Suprapubic skin (tissue), 4 donors: ENCODE measurements at regions not wholly inside any gene's neighbourhood (a gene's known extent, or its start where the extent isn't known, plus 50 kb on each side); places are given as distances from the start of the nearest gene placed in this dataset.

Experiments used
- DNase-seq, 2 donors: peaks; one replicate each; pipeline ENCODE4 v3.0.0-alpha.2; 2019; ENCODE audit warnings: low spot score in 2 of 2
- H3K27ac ChIP-seq: fragments of 200-600 bp; sonication (generic); one replicate; pipeline ENCODE4 v1.5.1; 2019
- H3K27me3 ChIP-seq: fragments of 200-600 bp; sonication (generic); one replicate; pipeline ENCODE4 v1.5.1; 2019
- H3K36me3 ChIP-seq: fragments of 200-600 bp; sonication (generic); one replicate; pipeline ENCODE4 v1.5.1; 2019
- H3K4me1 ChIP-seq: fragments of 200-600 bp; sonication (generic); one replicate; pipeline ENCODE4 v1.5.1; 2019
- H3K4me3 ChIP-seq: fragments of 200-600 bp; sonication (generic); one replicate; pipeline ENCODE4 v1.5.1; 2019; ENCODE audit warnings: mild to moderate bottlenecking
- H3K9me3 ChIP-seq: fragments of 200-600 bp; sonication (generic); one replicate; pipeline ENCODE4 v1.5.1; 2019
- EP300 ChIP-seq: sonication (generic); formaldehyde crosslinking; IDR thresholded peaks from one replicate; pipeline ENCODE4 v1.6.1; 2017; ENCODE audit warnings: antibody characterized with exemption
- POLR2A ChIP-seq, 2 donors: fragments of 450-650 bp; IDR thresholded peaks; one replicate each; pipeline ENCODE4 v1.6.1; 2017; ENCODE audit warnings: antibody characterized with exemption in 2 of 2, mild to moderate bottlenecking in 2 of 2, moderate library complexity in 2 of 2
- POLR2AphosphoS5 ChIP-seq, 3 donors: sonication (generic); formaldehyde crosslinking; IDR thresholded peaks; one replicate each; pipeline ENCODE4 v1.6.1; 2017; ENCODE audit warnings: antibody characterized with exemption in 3 of 3
- WGBS: methylation state at CpG from one replicate; pipeline ENCODE4 v1.1.5; 2018; 5-methylcytosine and 5-hydroxymethylcytosine counted together
- TF ChIP-seq, protein P1 (sequence below), 2 donors: fragments of 200-600 bp in 1 of 2; fragments of 450-650 bp in 1 of 2; sonication (generic) in 1 of 2; IDR thresholded peaks; one replicate each; pipeline ENCODE4 v1.5.1; 2016 to 2019; ENCODE audit warnings: antibody characterized with exemption in 2 of 2, mild to moderate bottlenecking in 1 of 2, moderate library complexity in 1 of 2

DNA sequence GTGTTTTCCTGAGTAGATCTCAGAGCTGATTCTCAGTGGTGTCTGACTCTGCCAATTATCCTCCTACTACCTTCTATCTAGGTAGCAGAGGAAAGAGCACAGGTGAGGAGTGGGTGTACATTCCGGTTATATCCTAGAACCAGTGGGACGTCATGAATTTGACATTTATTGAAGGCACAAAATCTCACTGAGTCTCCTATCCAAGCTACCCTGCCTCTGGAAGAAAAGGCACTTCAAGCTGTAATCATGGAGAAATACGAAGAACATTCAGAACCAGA, 952.2 kb downstream of the TUSC7 start:
- Histone ChIP-seq H3K27ac (no peak overlapping the region), H3K4me1 (no peaks in the 10 kb centered on the region), H3K36me3 (no peaks in the 10 kb centered on the region), H3K4me3 (no peak overlapping the region), H3K9me3 (no peaks in the 10 kb centered on the region), H3K27me3 (no peaks in the 10 kb centered on the region)
- no peak for DNase-seq
- TF ChIP-seq, protein P1, sequence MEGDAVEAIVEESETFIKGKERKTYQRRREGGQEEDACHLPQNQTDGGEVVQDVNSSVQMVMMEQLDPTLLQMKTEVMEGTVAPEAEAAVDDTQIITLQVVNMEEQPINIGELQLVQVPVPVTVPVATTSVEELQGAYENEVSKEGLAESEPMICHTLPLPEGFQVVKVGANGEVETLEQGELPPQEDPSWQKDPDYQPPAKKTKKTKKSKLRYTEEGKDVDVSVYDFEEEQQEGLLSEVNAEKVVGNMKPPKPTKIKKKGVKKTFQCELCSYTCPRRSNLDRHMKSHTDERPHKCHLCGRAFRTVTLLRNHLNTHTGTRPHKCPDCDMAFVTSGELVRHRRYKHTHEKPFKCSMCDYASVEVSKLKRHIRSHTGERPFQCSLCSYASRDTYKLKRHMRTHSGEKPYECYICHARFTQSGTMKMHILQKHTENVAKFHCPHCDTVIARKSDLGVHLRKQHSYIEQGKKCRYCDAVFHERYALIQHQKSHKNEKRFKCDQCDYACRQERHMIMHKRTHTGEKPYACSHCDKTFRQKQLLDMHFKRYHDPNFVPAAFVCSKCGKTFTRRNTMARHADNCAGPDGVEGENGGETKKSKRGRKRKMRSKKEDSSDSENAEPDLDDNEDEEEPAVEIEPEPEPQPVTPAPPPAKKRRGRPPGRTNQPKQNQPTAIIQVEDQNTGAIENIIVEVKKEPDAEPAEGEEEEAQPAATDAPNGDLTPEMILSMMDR (IDR thresholded peaks at IDR 0.05), result no peak
- 90% methylated on average over 3 of the region's 3 CpGs for WGBS

DNA sequence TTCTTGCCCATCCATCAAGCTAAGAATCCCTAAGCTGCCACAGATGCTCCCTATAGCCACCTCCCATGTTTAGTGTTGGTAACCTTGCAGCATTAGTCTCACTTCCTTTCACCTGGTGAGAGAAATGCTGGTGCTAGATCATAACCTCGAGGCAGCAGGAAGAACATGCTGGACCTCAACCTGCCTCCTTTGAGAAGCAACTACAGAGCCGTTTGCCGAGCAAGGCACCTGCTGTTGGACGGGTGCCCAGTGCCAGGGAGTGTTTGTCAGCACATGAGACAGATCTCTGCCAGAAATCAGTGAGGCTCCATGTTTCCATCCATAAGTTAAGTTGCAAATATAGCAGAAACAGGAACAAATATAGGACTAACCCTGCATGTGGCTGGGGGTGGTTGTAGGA, 955.7 kb downstream of the TUSC7 start:
- Histone ChIP-seq H3K27me3 (no peaks in the 10 kb centered on the region), H3K4me3 (no peak overlapping the region), H3K9me3 (no peaks in the 10 kb centered on the region), H3K4me1 (no peaks in the 10 kb centered on the region), H3K36me3 (no peaks in the 10 kb centered on the region), H3K27ac (no peak overlapping the region)
- TF ChIP-seq, protein P1 (IDR thresholded peaks at IDR 0.05), result no peak
- TF ChIP-seq POLR2A (IDR thresholded peaks at IDR 0.05) (no peak), EP300 (no peak), POLR2AphosphoS5 (IDR thresholded peaks at IDR 0.05) (no peak)
- DNase-seq, result no peak
- 20% methylated on average over 4 of the region's 4 CpGs for WGBS

DNA sequence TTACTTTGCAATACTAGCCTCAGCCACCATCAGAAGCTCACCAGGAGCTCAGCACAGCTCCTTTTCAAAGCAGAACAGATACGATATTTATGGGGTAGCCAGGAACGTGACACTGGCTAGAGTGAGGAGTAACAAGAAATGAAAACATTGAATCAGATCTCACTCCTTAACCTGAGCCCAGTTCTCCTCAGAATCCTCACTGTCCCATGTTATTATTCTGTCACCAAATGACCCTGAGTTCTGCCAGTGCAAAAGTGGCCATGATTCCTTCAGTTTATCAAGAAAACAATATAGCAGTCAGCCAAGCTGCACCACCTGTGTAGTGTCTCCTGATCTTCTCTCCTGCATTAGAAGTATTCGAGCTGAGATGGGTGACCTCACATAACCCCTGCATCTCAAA, 956.7 kb downstream of the TUSC7 start:
- TF ChIP-seq POLR2A (IDR thresholded peaks at IDR 0.05), result no peak
- TF ChIP-seq EP300, result no peak
- TF ChIP-seq, protein P1 (IDR thresholded peaks at IDR 0.05), result no peak
- TF ChIP-seq POLR2AphosphoS5 (IDR thresholded peaks at IDR 0.05), result no peak
- H3K27me3 ChIP-seq, result no peaks in the 10 kb centered on the region
- no peaks in the 10 kb centered on the region for H3K9me3 ChIP-seq
- H3K4me1 ChIP-seq, result no peaks in the 10 kb centered on the region
- WGBS, result 38% methylated on average over 3 of the region's 3 CpGs
- H3K4me3 ChIP-seq, result no peak overlapping the region
- DNase-seq, result no peak
- no peaks in the 10 kb centered on the region for H3K36me3 ChIP-seq
- no peak overlapping the region for H3K27ac ChIP-seq

DNA sequence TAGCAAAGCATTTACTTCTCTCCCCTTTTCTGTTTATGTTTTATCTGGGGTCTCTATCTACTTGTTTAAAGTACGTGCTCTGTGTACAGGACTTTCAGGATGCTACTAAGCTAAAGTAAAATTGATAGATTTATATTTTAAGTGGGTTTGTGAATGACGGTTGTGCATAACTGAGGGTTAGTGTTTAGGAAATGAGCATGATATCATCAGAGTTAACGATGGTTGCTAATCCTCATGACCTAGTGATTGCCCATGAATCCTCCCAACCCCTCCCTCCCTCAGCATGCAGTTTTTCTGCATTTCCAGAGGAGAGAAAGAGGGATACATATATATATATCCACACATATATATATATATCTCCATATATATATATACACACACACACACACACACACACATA, 957.2 kb downstream of the TUSC7 start:
- TF ChIP-seq POLR2AphosphoS5 (IDR thresholded peaks at IDR 0.05) (no peak), EP300 (no peak), POLR2A (IDR thresholded peaks at IDR 0.05) (no peak)
- H3K36me3 ChIP-seq, result no peaks in the 10 kb centered on the region
- no peak for DNase-seq
- H3K9me3 ChIP-seq, result no peaks in the 10 kb centered on the region
- no peaks in the 10 kb centered on the region for H3K4me1 ChIP-seq
- no peak overlapping the region for H3K4me3 ChIP-seq
- 39% methylated on average over 3 of the region's 3 CpGs for WGBS
- no peaks in the 10 kb centered on the region for H3K27me3 ChIP-seq
- no peak overlapping the region for H3K27ac ChIP-seq

DNA sequence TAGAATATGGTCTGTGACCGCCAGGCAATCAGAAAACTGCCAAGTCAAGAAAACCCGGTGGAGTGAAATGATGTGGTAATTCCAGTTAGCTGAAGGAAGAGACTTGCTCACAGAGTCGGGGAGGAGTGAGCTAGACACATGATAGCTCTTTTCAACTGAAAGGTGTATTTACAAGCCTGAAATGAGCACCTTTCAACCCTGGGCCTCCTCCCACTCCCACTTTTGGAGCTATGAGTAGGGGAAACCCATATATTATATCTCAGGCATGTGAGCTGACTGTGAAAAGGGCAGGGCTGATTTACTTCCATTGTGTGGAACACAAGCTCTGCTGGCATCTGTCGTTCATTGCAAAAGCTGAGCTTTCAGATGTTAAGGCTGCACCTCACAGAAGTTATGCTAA, 960.2 kb downstream of the TUSC7 start:
- H3K4me3 ChIP-seq, result no peak overlapping the region
- no peak for DNase-seq
- no peaks in the 10 kb centered on the region for H3K9me3 ChIP-seq
- H3K4me1 ChIP-seq, result no peaks in the 10 kb centered on the region
- no peaks in the 10 kb centered on the region for H3K27me3 ChIP-seq
- WGBS, result 55% methylated on average over 4 of the region's 4 CpGs
- no peak for TF ChIP-seq POLR2AphosphoS5 (IDR thresholded peaks at IDR 0.05)
- no peak for TF ChIP-seq POLR2A (IDR thresholded peaks at IDR 0.05)
- TF ChIP-seq EP300, result no peak
- TF ChIP-seq, protein P1 (IDR thresholded peaks at IDR 0.05), result no peak
- no peaks in the 10 kb centered on the region for H3K36me3 ChIP-seq
- no peak overlapping the region for H3K27ac ChIP-seq

DNA sequence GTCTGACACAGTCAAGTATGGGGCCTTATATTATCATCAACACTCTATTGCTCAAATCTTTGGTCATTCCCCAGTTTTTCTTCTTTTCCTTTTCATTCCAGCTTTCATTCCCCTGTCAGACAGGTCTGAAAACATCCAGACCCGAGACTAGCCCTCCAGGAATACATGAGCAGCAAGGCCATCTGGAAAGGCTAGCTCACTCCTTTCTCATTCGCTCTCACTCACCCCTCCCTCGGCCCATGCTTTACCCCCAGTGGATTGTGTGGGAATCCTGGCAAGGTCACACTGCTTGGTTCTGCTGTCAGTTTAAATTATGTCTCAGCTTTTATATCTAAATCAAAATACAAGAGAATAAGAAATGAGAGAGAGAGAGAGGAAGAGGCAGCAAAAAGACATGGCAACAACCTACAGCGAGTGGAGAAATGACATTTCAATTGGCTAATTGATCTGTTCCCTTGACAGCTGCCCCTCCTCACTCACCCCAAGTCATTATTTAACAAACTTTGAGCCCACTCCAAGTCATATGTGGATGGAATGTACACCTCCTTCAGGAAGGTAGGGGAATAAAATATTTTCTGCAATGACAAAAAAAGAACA, 962.2 kb downstream of the TUSC7 start:
- Histone ChIP-seq H3K4me3 (no peak overlapping the region), H3K27ac (no peak overlapping the region), H3K36me3 (no peaks in the 10 kb centered on the region), H3K27me3 (no peaks in the 10 kb centered on the region), H3K9me3 (no peaks in the 10 kb centered on the region), H3K4me1 (no peaks in the 10 kb centered on the region)
- TF ChIP-seq POLR2A (IDR thresholded peaks at IDR 0.05) (no peak), POLR2AphosphoS5 (IDR thresholded peaks at IDR 0.05) (no peak), EP300 (no peak)
- TF ChIP-seq, protein P1 (IDR thresholded peaks at IDR 0.05), result no peak
- 71% methylated on average over 4 of the region's 4 CpGs for WGBS
- no peak for DNase-seq
